Ectodermal cell (in vitro differentiated cells): ENCODE measurements at regions not wholly inside any gene's neighbourhood (a gene's known extent, or its start where the extent isn't known, plus 50 kb on each side); places are given as distances from the start of the nearest gene placed in this dataset.

Experiments used
- H3K27ac ChIP-seq: 2 replicates; pipeline ENCODE4 v1.7.0; 2013; ENCODE audit warnings: mild to moderate bottlenecking, low read depth, low read length; ENCODE audit not compliant: insufficient read depth, poor library complexity, severe bottlenecking
- H3K27me3 ChIP-seq: 2 replicates; pipeline ENCODE4 v1.7.0; 2013; ENCODE audit warnings: mild to moderate bottlenecking, low read length; ENCODE audit not compliant: insufficient read depth, control insufficient read depth, poor library complexity, severe bottlenecking
- H3K36me3 ChIP-seq: one replicate; pipeline ENCODE4 v1.7.0; 2013; ENCODE audit warnings: low read length; ENCODE audit not compliant: control insufficient read depth, insufficient read depth
- H3K4me1 ChIP-seq: one replicate; pipeline ENCODE4 v1.7.0; 2013; ENCODE audit warnings: low read length; ENCODE audit not compliant: control insufficient read depth, insufficient read depth
- H3K4me3 ChIP-seq: 2 replicates; pipeline ENCODE4 v1.7.0; 2013; ENCODE audit warnings: low read depth, low read length, control low read depth; ENCODE audit not compliant: insufficient read depth
- H3K9me3 ChIP-seq: 2 replicates; pipeline ENCODE4 v1.7.0; 2013; ENCODE audit warnings: mild to moderate bottlenecking, low read length, moderate library complexity; ENCODE audit not compliant: control insufficient read depth
- WGBS, 2 experiments: methylation state at CpG; one replicate each; pipeline ENCODE4 v1.1.7; 2013; ENCODE audit warnings: missing lambda C conversion rate in 2 of 2; 5-methylcytosine and 5-hydroxymethylcytosine counted together

DNA sequence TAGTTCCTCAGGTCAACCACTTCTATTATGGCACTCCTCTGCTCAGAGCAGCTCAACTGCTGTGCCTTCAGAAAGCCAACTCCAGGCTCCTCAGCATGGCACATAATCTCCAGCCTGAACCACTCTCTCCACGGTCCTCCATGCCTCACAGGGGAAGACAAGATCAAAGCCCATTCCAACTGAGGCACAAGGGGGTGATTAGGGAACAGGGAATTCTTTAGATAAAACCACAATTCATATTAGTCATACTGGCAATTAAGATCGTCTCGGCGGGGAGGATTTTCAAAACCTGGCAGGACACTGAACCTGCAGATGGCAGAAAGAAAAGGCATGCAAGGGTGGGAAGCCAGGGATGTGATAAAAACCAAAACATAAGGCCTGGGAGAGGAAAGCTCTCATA, 361.6 kb downstream of the FGFR2 start:
- H3K4me3 ChIP-seq: no peak overlapping the region
- H3K4me1 ChIP-seq: no peaks in the 10 kb centered on the region
- WGBS, 2 experiments: 89 to 96% methylated on average over 4 of the region's 4 CpGs
- no peaks in the 10 kb centered on the region for H3K36me3 ChIP-seq
- no peak overlapping the region for H3K27ac ChIP-seq
- no peaks in the 10 kb centered on the region for H3K9me3 ChIP-seq
- H3K27me3 ChIP-seq: no peaks in the 10 kb centered on the region

DNA sequence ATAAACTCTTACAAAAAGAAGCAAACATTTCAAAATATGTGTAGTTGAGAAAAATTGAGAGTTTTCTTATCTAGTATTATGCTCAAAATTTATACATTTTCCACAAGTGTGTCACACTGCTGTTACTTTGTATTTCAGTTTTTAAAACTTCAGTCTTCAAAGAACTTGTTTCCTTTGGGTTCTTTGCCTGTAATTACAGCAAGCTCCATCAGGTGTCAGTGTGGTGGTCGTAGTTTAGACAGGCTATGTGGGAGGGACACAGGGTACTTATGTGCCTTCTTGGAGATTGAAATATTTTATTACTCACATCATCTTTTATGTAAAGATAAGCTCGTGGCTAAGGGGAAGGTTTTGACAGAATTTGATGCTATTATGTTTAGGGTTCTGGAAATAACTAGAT, 360.5 kb downstream of the FGFR2 start:
- no peaks in the 10 kb centered on the region for H3K36me3 ChIP-seq
- H3K9me3 ChIP-seq: no peaks in the 10 kb centered on the region
- no peaks in the 10 kb centered on the region for H3K4me1 ChIP-seq
- H3K27ac ChIP-seq: no peak overlapping the region
- H3K27me3 ChIP-seq: no peaks in the 10 kb centered on the region
- 100% methylated on average over 1 of the region's 2 CpGs for WGBS, 2 experiments
- no peak overlapping the region for H3K4me3 ChIP-seq

DNA sequence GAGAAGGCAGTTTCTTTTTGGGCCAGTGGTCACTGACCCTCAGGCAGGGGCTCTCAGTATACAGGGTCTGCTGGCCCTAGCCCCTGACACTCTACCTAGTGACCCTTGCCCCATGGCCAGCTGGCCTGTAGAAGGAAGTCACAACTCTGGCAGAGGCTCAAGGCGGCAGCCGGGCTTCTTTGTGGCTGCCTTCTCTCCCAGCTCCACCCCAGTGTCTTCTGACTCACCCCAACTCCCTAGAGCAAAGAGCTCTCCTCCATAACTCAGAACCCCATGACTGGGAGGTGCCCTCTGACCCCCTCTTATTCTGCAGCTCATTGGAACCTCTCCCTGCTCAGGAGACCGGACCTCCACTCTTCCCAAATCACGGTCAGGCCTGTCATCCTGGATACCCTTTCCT, 358.2 kb downstream of the FGFR2 start:
- Histone ChIP-seq H3K9me3 (no peaks in the 10 kb centered on the region), H3K27me3 (no peaks in the 10 kb centered on the region), H3K36me3 (no peaks in the 10 kb centered on the region), H3K4me3 (no peak overlapping the region), H3K27ac (no peak overlapping the region), H3K4me1 (no peaks in the 10 kb centered on the region)
- 95 to 98% methylated on average over 4 of the region's 4 CpGs for WGBS, 2 experiments

DNA sequence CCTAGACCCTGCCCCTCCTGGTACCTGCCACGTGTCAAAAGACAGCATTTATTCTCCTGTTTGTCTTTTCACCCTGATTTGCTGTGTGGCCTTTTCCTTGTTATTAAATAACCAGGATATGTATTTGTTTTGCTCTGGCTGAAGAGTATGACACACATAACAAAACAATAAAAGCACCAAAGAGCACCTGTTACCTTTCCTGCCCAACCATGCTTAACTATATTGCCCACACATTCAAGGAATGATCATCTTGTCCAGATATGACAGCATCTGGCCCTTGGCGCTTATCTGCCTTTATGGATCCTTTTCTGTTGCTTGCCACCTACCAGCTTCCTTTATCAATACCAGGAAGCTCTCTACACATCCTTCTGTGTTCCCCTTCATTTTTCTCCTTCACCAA, 357.7 kb downstream of the FGFR2 start:
- Histone ChIP-seq H3K36me3 (no peaks in the 10 kb centered on the region), H3K27me3 (no peaks in the 10 kb centered on the region), H3K27ac (no peak overlapping the region), H3K9me3 (no peaks in the 10 kb centered on the region), H3K4me1 (no peaks in the 10 kb centered on the region), H3K4me3 (no peak overlapping the region)
- 85 to 98% methylated on average over 2 of the region's 2 CpGs for WGBS, 2 experiments

DNA sequence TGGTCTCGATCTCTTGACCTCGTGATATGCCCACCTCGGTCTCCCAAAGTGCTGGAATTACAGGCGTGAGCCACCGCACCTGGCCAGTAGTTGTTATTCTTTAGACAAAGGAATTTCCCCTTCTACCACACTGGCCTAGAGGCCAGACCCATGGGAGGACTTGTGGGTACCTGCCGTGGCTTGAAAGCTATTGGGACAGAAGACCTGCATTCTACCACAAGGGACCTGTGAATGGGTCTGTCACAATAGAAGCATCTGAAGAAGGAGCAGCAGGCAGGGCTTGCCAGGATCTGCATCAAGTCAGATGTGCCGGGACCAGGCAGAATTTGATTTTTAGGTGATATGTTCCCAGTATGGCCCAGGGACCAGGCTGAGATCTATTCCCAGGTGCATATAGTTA, 356.9 kb downstream of the FGFR2 start:
- no peak overlapping the region for H3K4me3 ChIP-seq
- no peak overlapping the region for H3K27ac ChIP-seq
- no peaks in the 10 kb centered on the region for H3K4me1 ChIP-seq
- no peaks in the 10 kb centered on the region for H3K27me3 ChIP-seq
- no peaks in the 10 kb centered on the region for H3K9me3 ChIP-seq
- H3K36me3 ChIP-seq: no peaks in the 10 kb centered on the region
- 92 to 93% methylated on average over 7 of the region's 7 CpGs for whole genome bisulfite sequencing, 2 experiments

DNA sequence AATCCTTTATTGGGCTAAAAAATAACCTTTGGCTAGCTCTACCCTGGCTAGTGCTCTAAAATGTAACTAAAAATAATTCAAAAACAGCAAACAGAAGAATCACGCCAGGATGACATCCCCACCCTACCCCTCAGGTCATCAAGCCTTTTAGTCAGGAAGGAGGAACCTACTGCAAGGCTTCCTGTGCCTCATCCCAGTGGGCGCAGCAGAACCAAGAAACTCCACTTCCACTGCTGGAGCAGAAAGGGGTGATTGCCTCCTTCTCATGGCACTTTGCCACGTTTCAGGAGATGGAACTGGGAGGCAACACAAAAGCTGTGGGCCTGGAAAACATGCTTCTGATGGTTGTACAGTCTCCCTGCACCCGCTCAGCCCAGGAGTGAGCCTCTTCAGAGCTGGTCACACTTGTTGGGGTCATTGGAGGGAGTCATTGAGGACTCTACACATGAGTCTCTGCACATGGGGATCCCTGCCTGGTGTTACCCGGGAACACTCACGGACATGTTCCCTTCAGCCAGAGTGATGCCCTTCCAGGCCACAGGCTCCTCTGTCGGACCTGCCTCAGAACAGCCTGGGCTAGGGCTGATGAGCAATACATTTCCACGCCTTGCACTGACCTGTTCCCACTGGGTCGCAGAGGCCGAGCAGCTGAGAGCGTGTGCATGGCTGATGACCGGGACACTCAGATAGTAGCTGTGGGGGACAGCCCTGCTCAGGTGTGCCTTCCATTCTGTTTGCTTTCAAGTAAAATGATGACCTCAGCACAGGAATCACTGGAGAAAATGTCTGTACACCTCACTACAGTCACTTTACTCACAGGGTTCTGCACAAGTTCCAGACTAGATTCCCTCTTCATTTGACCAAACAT, 355.3 kb downstream of the FGFR2 start:
- WGBS, 2 experiments: 83 to 85% methylated on average over 12 of the region's 12 CpGs
- H3K36me3 ChIP-seq: no peaks in the 10 kb centered on the region
- H3K4me3 ChIP-seq: no peak overlapping the region
- no peaks in the 10 kb centered on the region for H3K27me3 ChIP-seq
- H3K27ac ChIP-seq: no peak overlapping the region
- no peaks in the 10 kb centered on the region for H3K4me1 ChIP-seq
- no peaks in the 10 kb centered on the region for H3K9me3 ChIP-seq

DNA sequence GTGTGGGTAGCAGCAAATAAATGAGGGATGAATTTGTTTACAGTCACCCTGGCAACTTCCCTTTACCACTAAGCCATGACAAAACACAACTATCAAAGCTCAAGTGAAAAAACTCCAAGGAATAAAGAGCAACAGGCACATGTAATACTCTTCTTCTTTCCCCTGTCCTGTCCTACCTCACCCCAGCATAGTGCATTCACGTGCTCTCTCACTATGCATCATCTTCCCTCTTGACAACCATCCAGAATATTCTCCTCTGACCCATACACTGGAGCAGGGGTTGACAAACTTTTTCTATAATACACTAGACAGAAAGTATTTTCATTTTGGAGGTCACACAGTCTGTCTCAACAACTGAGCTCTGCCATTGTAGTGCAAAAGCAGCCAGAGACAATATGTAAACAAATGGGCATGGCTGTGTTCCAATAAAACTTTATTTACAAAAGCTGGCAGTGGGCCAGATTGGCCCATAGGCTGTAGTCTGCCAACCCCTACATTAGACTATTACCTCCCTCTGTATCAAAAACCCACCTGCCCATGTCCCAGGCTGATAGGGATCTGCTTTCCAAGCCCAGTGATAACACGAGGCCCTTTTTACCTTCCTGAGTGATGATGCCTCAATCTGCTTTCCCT, 354.5 kb downstream of the FGFR2 start:
- no peak overlapping the region for H3K27ac ChIP-seq
- H3K4me1 ChIP-seq: no peaks in the 10 kb centered on the region
- H3K9me3 ChIP-seq: no peaks in the 10 kb centered on the region
- no peaks in the 10 kb centered on the region for H3K36me3 ChIP-seq
- 91 to 94% methylated on average over 2 of the region's 2 CpGs for WGBS, 2 experiments
- H3K4me3 ChIP-seq: no peak overlapping the region
- no peaks in the 10 kb centered on the region for H3K27me3 ChIP-seq

DNA sequence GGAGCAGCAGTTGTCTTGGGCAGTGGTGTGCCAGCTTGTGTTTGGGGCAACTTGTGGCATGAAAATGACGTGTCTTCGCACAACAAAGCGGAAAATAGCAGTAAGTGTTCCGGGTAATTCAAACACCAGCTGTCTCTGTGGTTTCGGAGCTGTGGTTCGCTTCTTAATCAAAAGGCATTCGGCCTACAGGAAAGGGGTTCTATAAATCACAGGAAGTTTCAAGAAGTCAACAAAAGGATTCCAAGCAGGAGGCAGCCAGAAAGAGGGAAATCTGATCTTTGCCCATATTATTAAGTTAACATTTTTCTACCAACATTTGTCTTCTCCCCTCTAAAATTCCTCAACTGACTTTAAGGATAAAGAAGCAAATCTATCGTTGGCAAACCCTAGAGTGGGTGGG, 353.4 kb downstream of the FGFR2 start:
- Histone ChIP-seq H3K9me3 (no peaks in the 10 kb centered on the region), H3K4me3 (no peak overlapping the region), H3K27me3 (no peaks in the 10 kb centered on the region), H3K27ac (no peak overlapping the region), H3K4me1 (no peaks in the 10 kb centered on the region), H3K36me3 (no peaks in the 10 kb centered on the region)
- 96 to 97% methylated on average over 8 of the region's 8 CpGs for WGBS, 2 experiments

DNA sequence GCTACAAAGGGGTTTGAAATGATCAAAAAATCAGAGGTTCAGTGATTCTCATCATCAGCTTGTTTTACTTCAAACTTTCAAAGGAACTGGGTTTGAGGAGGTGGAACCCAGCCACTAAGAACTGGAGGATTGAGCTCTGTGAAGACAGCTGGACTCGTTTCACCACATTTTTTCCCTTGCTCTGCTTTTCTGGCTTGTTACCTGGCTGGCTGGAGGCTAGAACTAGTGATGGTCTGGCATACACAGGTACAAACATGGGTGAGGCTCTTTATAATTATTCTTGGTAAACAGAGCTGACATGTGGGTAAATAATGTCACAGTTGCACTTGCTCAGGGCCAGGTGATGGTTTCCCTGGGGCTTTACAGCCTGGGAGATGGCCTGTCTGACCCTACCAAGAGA, 352.5 kb downstream of the FGFR2 start:
- Histone ChIP-seq H3K9me3 (no peaks in the 10 kb centered on the region), H3K27ac (no peak overlapping the region), H3K27me3 (no peaks in the 10 kb centered on the region), H3K4me3 (no peak overlapping the region), H3K36me3 (no peaks in the 10 kb centered on the region), H3K4me1 (no peaks in the 10 kb centered on the region)
- WGBS, 2 experiments: 92 to 100% methylated on average over 1 of the region's 1 CpG

DNA sequence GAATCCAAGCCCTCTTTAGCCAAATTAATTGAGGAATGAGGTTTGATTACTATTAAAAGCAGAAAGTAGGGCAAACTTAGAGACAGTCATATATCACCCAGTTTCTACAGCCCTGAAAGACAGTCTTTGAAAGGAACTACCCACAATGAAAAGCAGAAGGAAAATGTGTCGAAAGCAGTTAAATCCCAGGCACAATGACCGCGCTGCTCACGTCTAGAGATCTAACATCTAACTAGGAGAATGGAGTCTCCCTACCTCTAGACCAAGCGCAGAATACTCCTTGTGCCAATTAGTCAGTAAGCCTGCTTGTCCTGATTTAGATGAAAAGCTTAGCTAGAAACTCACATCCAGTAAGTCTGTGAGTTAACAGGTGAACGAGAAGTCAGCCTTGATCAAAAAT, 350.0 kb downstream of the FGFR2 start:
- Histone ChIP-seq H3K4me3 (no peak overlapping the region), H3K4me1 (no peaks in the 10 kb centered on the region), H3K36me3 (no peaks in the 10 kb centered on the region), H3K27ac (no peak overlapping the region), H3K9me3 (no peaks in the 10 kb centered on the region), H3K27me3 (no peaks in the 10 kb centered on the region)
- WGBS, 2 experiments: 88 to 91% methylated on average over 6 of the region's 6 CpGs
